H9 (cell line): ENCODE measurements at regions not wholly inside any gene's neighbourhood (a gene's known extent, or its start where the extent isn't known, plus 50 kb on each side); places are given as distances from the start of the nearest gene placed in this dataset.

Experiments used
- DNase-seq: peaks from one replicate; pipeline ENCODE4 v3.0.0-alpha.2; 2017
- H2AFZ ChIP-seq: one replicate; pipeline ENCODE4 v1.6.1; 2013; ENCODE audit warnings: mild to moderate bottlenecking, low read length, control low read depth, moderate library complexity
- H2AK5ac ChIP-seq: 2 replicates; pipeline ENCODE4 v1.6.1; 2013; ENCODE audit warnings: low read length, control low read depth, mixed read lengths; ENCODE audit not compliant: insufficient read length
- H2BK120ac ChIP-seq: one replicate; pipeline ENCODE4 v1.6.1; 2013; ENCODE audit warnings: low read depth, mild to moderate bottlenecking, low read length, control low read depth, inconsistent platforms; ENCODE audit not compliant: poor library complexity, severe bottlenecking
- H2BK12ac ChIP-seq: 2 replicates; pipeline ENCODE4 v1.6.1; 2013; ENCODE audit warnings: low read length, control low read depth, mixed read lengths, low read depth; ENCODE audit not compliant: insufficient read length
- H2BK15ac ChIP-seq: 2 replicates; pipeline ENCODE4 v1.6.1; 2013; ENCODE audit warnings: low read depth, low read length, control low read depth
- H2BK20ac ChIP-seq: one replicate; pipeline ENCODE4 v1.6.1; 2013; ENCODE audit warnings: low read depth, mild to moderate bottlenecking, low read length, control low read depth, inconsistent platforms; ENCODE audit not compliant: poor library complexity, severe bottlenecking
- H2BK5ac ChIP-seq: 2 replicates; pipeline ENCODE4 v1.6.1; 2013; ENCODE audit warnings: low read length, control low read depth, mixed read lengths; ENCODE audit not compliant: insufficient read length
- H3K14ac ChIP-seq: 2 replicates; pipeline ENCODE4 v1.6.1; 2013; ENCODE audit warnings: low read length, control low read depth; ENCODE audit not compliant: insufficient read depth
- H3K18ac ChIP-seq: 2 replicates; pipeline ENCODE4 v1.6.1; 2013; ENCODE audit warnings: low read depth, mild to moderate bottlenecking, mixed read lengths, low read length, control low read depth; ENCODE audit not compliant: insufficient read length
- H3K23ac ChIP-seq: 2 replicates; pipeline ENCODE4 v1.6.1; 2013; ENCODE audit warnings: low read length, control low read depth, mixed read lengths, low read depth; ENCODE audit not compliant: insufficient read length
- H3K23me2 ChIP-seq: 2 replicates; pipeline ENCODE4 v1.6.1; 2013; ENCODE audit warnings: low read depth, mild to moderate bottlenecking, mixed read lengths, low read length, control low read depth; ENCODE audit not compliant: insufficient read length, poor library complexity, severe bottlenecking
- H3K27ac ChIP-seq: 2 replicates; pipeline ENCODE4 v1.5.1; 2013; ENCODE audit warnings: low read length, control low read depth, mixed read lengths, low read depth; ENCODE audit not compliant: insufficient read length
- H3K27me3 ChIP-seq: 2 replicates; pipeline ENCODE4 v1.6.1; 2013; ENCODE audit warnings: low read length, control low read depth, inconsistent platforms; ENCODE audit not compliant: insufficient read depth
- H3K4ac ChIP-seq: 2 replicates; pipeline ENCODE4 v1.6.1; 2013; ENCODE audit warnings: low read depth, mild to moderate bottlenecking, control low read depth, inconsistent platforms, low read length, moderate library complexity
- H3K4me1 ChIP-seq: 2 replicates; pipeline ENCODE4 v1.6.1; 2013; ENCODE audit warnings: low read length, control low read depth, inconsistent platforms; ENCODE audit not compliant: insufficient read depth
- H3K4me2 ChIP-seq: 2 replicates; pipeline ENCODE4 v1.6.1; 2013; ENCODE audit warnings: low read length, control low read depth, mixed read lengths; ENCODE audit not compliant: insufficient read length, insufficient read depth
- H3K56ac ChIP-seq: 2 replicates; pipeline ENCODE4 v1.6.1; 2013; ENCODE audit warnings: low read depth, mild to moderate bottlenecking, mixed read lengths, low read length, control low read depth; ENCODE audit not compliant: insufficient read length
- H3K79me1 ChIP-seq: 2 replicates; pipeline ENCODE4 v1.6.1; 2013; ENCODE audit warnings: low read depth, mild to moderate bottlenecking, moderate library complexity, low read length, control low read depth, inconsistent platforms; ENCODE audit not compliant: insufficient read depth, poor library complexity, severe bottlenecking
- H3K79me2 ChIP-seq: 2 replicates; pipeline ENCODE4 v1.6.1; 2013; ENCODE audit warnings: low read length, control low read depth, inconsistent platforms; ENCODE audit not compliant: insufficient read depth
- H3K9ac ChIP-seq: 2 replicates; pipeline ENCODE4 v1.6.1; 2013; ENCODE audit warnings: low read length, control low read depth, mixed read lengths; ENCODE audit not compliant: insufficient read length; ENCODE audit errors: extremely low read depth
- H3K9me3 ChIP-seq: one replicate; pipeline ENCODE4 v1.6.1; 2013; ENCODE audit warnings: low read depth, low read length, inconsistent platforms; ENCODE audit not compliant: control insufficient read depth
- H3T11ph ChIP-seq: one replicate; pipeline ENCODE4 v1.6.1; 2013; ENCODE audit warnings: mild to moderate bottlenecking, low read length, control low read depth, inconsistent platforms
- H4K20me1 ChIP-seq: one replicate; pipeline ENCODE4 v1.6.1; 2013; ENCODE audit not compliant: control insufficient read depth, insufficient read length, insufficient read depth
- H4K5ac ChIP-seq: 2 replicates; pipeline ENCODE4 v1.6.1; 2013; ENCODE audit warnings: low read depth, mild to moderate bottlenecking, mixed read lengths, low read length, control low read depth; ENCODE audit not compliant: insufficient read length
- H4K8ac ChIP-seq: replicated peaks from 2 replicates; pipeline ENCODE4 v1.6.1; 2013; ENCODE audit warnings: low read length, control low read depth, mixed read lengths, low read depth; ENCODE audit not compliant: insufficient read length
- H4K91ac ChIP-seq: 2 replicates; pipeline ENCODE4 v1.6.1; 2013; ENCODE audit warnings: low read depth, mild to moderate bottlenecking, moderate library complexity, mixed read lengths, low read length, control low read depth; ENCODE audit not compliant: insufficient read length
- H3K27ac Mint-ChIP-seq, 3 experiments: 2 replicates in 2 of 3; 3 replicates in 1 of 3; pipeline ENCODE4 v1.8.0; 2020 to 2021; ENCODE audit warnings: mixed read lengths in 3 of 3, mild to moderate bottlenecking in 1 of 3, moderate library complexity in 1 of 3
- H3K27me3 Mint-ChIP-seq: 2 replicates; pipeline ENCODE4 v1.8.0; 2021; ENCODE audit warnings: low read depth, mild to moderate bottlenecking, moderate library complexity, mixed read lengths
- H3K36me3 Mint-ChIP-seq, 3 experiments: 2 replicates in 2 of 3; 3 replicates in 1 of 3; pipeline ENCODE4 v1.8.0; 2020 to 2021; ENCODE audit warnings: low read depth in 3 of 3, mixed read lengths in 3 of 3; ENCODE audit not compliant: insufficient read depth in 1 of 3
- H3K4me1 Mint-ChIP-seq, 2 experiments: 2 replicates each; pipeline ENCODE4 v1.8.0; 2020; ENCODE audit warnings: mixed read lengths in 2 of 2
- H3K4me3 Mint-ChIP-seq, 2 experiments: 2 replicates in 1 of 2; 3 replicates in 1 of 2; pipeline ENCODE4 v1.8.0; 2020 to 2021; ENCODE audit warnings: mild to moderate bottlenecking in 2 of 2, mixed read lengths in 2 of 2, moderate library complexity in 1 of 2
- H3K9me3 Mint-ChIP-seq, 2 experiments: 2 replicates in 1 of 2; 3 replicates in 1 of 2; pipeline ENCODE4 v1.8.0; 2020; ENCODE audit warnings: mild to moderate bottlenecking in 2 of 2, mixed read lengths in 2 of 2, moderate library complexity in 1 of 2
- WGBS: extraction: QIAGEN DNeasy Blood & Tissue Kit; methylation state at CpG from one replicate; pipeline ENCODE4 v1.1.7; 2013; ENCODE audit warnings: missing lambda C conversion rate, low lambda C conversion rate, mixed read lengths; ENCODE audit not compliant: insufficient read length; ENCODE audit errors: extremely low coverage; 5-methylcytosine and 5-hydroxymethylcytosine counted together
- TF ChIP-seq, protein P1 (sequence below): fragments of 200-600 bp; sonication (generic); conservative IDR thresholded peaks from 3 replicates; pipeline ENCODE4 v1.8.0; 2021; ENCODE audit warnings: antibody characterized with exemption, mild to moderate bottlenecking

DNA sequence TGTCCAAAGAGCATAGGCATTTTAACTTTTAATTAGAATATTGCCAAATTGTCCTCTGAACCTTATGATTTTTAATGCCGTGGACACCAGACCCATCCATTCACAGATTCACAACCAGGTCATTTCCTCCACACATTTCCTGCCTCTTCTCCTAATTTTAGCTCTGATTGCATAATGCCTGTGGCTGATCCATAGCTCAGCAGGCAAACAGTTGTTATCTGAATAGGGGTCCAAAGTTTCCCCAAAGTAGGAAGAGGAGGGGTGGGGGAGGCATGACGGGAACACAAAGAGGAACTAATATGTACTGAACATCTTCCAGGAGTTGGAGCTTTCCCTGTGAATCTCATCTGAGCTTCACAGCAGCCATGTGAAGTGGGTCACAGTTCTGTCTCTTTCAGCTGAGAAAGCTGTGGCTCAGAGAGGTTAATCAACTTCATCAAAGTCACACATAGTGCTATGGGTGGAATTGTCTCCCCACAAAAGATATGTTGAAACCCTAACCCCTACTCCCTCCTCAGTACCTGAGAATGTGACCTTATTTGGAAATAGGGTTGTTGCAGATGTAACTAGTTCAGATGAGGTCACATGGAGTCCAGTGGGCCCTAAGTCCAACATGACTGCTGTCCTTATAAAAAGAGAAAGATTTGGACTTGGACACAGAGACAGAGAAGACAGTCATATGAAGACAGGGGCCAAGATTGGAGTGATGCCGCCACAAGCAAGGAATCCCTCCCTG lies 106.7 kb upstream of the AGBL1 start:
- no peaks in the 10 kb centered on the region for H3K79me2 ChIP-seq
- no peak overlapping the region for H4K5ac ChIP-seq
- H2BK20ac ChIP-seq = no peak overlapping the region
- H4K20me1 ChIP-seq = no peaks in the 10 kb centered on the region
- Mint-ChIP-seq H3K27ac (no peak overlapping the region), H3K4me3 (no peak overlapping the region), H3K27me3 (no peaks in the 10 kb centered on the region; the same call in 1 of the 2 replicates), H3K36me3 (no peaks in the 10 kb centered on the region), H3K4me1 (peaks cover 5 to 7% of the 10 kb centered on the region in 2 experiments), H3K9me3 (peaks cover 5 to 6% of the 10 kb centered on the region in 2 experiments; a peak in 1 of 5 replicates)
- H3K18ac ChIP-seq = peak overlapping the region; percentile 70
- no peak overlapping the region for H4K8ac ChIP-seq
- no peak overlapping the region for H2BK12ac ChIP-seq
- no peaks in the 10 kb centered on the region for H3K79me1 ChIP-seq
- H2BK120ac ChIP-seq = no peak overlapping the region
- peak overlapping the region; percentile 11 for H4K91ac ChIP-seq
- H3K27ac ChIP-seq = no peak overlapping the region
- H3K23me2 ChIP-seq = no peaks in the 10 kb centered on the region
- TF ChIP-seq, protein P1, sequence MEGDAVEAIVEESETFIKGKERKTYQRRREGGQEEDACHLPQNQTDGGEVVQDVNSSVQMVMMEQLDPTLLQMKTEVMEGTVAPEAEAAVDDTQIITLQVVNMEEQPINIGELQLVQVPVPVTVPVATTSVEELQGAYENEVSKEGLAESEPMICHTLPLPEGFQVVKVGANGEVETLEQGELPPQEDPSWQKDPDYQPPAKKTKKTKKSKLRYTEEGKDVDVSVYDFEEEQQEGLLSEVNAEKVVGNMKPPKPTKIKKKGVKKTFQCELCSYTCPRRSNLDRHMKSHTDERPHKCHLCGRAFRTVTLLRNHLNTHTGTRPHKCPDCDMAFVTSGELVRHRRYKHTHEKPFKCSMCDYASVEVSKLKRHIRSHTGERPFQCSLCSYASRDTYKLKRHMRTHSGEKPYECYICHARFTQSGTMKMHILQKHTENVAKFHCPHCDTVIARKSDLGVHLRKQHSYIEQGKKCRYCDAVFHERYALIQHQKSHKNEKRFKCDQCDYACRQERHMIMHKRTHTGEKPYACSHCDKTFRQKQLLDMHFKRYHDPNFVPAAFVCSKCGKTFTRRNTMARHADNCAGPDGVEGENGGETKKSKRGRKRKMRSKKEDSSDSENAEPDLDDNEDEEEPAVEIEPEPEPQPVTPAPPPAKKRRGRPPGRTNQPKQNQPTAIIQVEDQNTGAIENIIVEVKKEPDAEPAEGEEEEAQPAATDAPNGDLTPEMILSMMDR = no peak
- H3K4ac ChIP-seq = no peak overlapping the region
- no peak overlapping the region for H2BK5ac ChIP-seq
- H3K56ac ChIP-seq = no peak overlapping the region
- H3K27me3 ChIP-seq = no peaks in the 10 kb centered on the region; the same call in 1 of the 2 replicates
- no peak overlapping the region for H2AFZ ChIP-seq
- DNase-seq = no peak
- H3T11ph ChIP-seq = no peak overlapping the region
- no peak overlapping the region for H2AK5ac ChIP-seq
- H2BK15ac ChIP-seq = no peak overlapping the region
- no peaks in the 10 kb centered on the region for H3K4me1 ChIP-seq
- no peak overlapping the region for H3K4me2 ChIP-seq
- H3K14ac ChIP-seq = no peak overlapping the region; the same call in 1 of the 2 replicates
- no CpG with 5 or more reads among the region's 3 CpGs for WGBS
- no peak overlapping the region for H3K23ac ChIP-seq
- no peaks in the 10 kb centered on the region for H3K9me3 ChIP-seq
- H3K9ac ChIP-seq = no peak overlapping the region
